NCI-H774 (cell line): ENCODE measurements at regions not wholly inside any gene's neighbourhood (a gene's known extent, or its start where the extent isn't known, plus 50 kb on each side); places are given as distances from the start of the nearest gene placed in this dataset.
A peak's percentile ranks its signal among the peaks of the same experiment; 100 is the strongest.
"Not testable (repeated sequence)": the region's sequence is repeated elsewhere in the genome, so short reads cannot be mapped to it uniquely, and the experiment has no call there.

Experiments
- DNase-seq: peaks from one replicate; lab custom pipeline; 2025; lab: John Stamatoyannopoulos, UW

GRCh38 chr17:33896263-33896662, 358.8 kb upstream of the CCL2 start:
- DNase-seq = no peak

- no peak for DNase-seq
These were observed 354.0 kb upstream of the CCL2 start for GRCh38 chr17:33901085-33901484.

- DNase-seq = no peak
These were observed 352.1 kb upstream of the CCL2 start for GRCh38 chr17:33902901-33903449.

- DNase-seq = no peak
These were observed 350.6 kb upstream of the CCL2 start for GRCh38 chr17:33904476-33904875.

GRCh38 chr17:33905338-33905800, 349.7 kb upstream of the CCL2 start:
- no peak for DNase-seq

GRCh38 chr17:33908363-33909064, 346.6 kb upstream of the CCL2 start:
- DNase-seq = no peak

- no peak for DNase-seq
These were observed 344.8 kb upstream of the CCL2 start for GRCh38 chr17:33910200-33910857.

GRCh38 chr17:33914125-33914524, 341.0 kb upstream of the CCL2 start:
- no peak for DNase-seq

GRCh38 chr17:33922971-33923370, 332.1 kb upstream of the CCL2 start:
- no peak for DNase-seq

GRCh38 chr17:33924104-33924503, 331.0 kb upstream of the CCL2 start:
- DNase-seq = no peak

- no peak for DNase-seq
These were observed 329.4 kb upstream of the CCL2 start for GRCh38 chr17:33925649-33926048.

- DNase-seq = peak; percentile 66
These were observed 327.4 kb upstream of the CCL2 start for GRCh38 chr17:33927732-33928133.

GRCh38 chr17:33929181-33929724, 325.8 kb upstream of the CCL2 start:
- no peak for DNase-seq

- not testable (repeated sequence) for DNase-seq
These were observed 323.8 kb upstream of the CCL2 start for GRCh38 chr17:33931148-33931814.

GRCh38 chr17:33932996-33933395, 322.1 kb upstream of the CCL2 start:
- peak; percentile 8 for DNase-seq

- no peak for DNase-seq
These were observed 321.5 kb upstream of the CCL2 start for GRCh38 chr17:33933576-33933975.

GRCh38 chr17:33934696-33935095, 320.4 kb upstream of the CCL2 start:
- DNase-seq = no peak

GRCh38 chr17:33935822-33936221, 319.3 kb upstream of the CCL2 start:
- DNase-seq = no peak

GRCh38 chr17:33936764-33937163, 318.3 kb upstream of the CCL2 start:
- DNase-seq = no peak

GRCh38 chr17:33939959-33940358, 315.1 kb upstream of the CCL2 start:
- DNase-seq = no peak

GRCh38 chr17:33940769-33941370, 314.2 kb upstream of the CCL2 start:
- no peak for DNase-seq

- DNase-seq = no peak
These were observed 313.3 kb upstream of the CCL2 start for GRCh38 chr17:33941744-33942143.
